HG03354 (cell line): ENCODE measurements at regions not wholly inside any gene's neighbourhood (a gene's known extent, or its start where the extent isn't known, plus 50 kb on each side); places are given as distances from the start of the nearest gene placed in this dataset.
A peak's percentile ranks its signal among the peaks of the same experiment; 100 is the strongest.
"Not testable (repeated sequence)": the region's sequence is repeated elsewhere in the genome, so short reads cannot be mapped to it uniquely, and the experiment has no call there.

Source experiments
- ATAC-seq: cut with Tn5 transposase; IDR thresholded peaks from one replicate; pipeline ENCODE4 v1.9.1; 2021; ENCODE audit warnings: mild to moderate bottlenecking; ENCODE audit not compliant: unreplicated experiment, poor library complexity, severe bottlenecking

- peak; percentile 55 for ATAC-seq
Observed at GRCh38 chr2:226489775-226490541, 309.7 kb downstream of the IRS1 start.

DNA sequence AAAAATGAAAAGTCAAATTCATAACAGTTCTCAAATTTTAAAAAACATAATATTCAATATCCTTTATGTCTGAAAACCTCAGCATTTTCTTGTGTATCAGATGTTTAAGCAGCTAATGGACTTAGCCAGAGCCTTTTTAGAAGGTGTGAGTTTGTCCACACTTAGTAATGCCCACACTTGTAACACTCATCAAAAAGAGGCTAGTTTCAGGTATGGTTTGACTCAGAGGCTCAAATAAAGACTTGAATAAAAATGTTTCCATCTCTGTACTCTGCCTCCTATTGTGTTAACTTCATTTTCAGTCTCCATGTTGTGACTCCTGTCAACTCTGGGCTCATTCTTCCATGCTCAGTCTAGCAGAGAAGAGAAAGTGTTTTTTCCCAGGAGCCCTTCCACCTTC is 311.6 kb downstream of the IRS1 start:
- ATAC-seq = no peak

DNA sequence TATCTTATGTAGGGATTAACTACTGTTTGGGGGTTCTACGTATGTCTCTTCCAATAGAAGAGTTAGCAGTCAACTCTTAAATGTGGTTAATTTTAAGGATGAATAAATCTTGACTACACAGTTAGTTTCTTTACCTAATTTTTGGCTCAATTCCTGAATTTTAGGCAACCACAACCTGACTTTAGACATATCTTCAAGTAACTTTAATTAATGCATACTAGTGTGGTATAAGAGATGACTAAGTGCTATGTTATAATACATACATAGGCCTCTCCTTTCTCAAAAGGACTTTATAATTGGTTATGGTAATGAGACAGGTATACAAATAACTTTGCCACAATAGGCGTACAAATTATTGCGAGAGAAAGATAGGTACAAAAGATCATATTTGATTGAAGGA is 312.0 kb downstream of the IRS1 start:
- ATAC-seq = no peak

DNA sequence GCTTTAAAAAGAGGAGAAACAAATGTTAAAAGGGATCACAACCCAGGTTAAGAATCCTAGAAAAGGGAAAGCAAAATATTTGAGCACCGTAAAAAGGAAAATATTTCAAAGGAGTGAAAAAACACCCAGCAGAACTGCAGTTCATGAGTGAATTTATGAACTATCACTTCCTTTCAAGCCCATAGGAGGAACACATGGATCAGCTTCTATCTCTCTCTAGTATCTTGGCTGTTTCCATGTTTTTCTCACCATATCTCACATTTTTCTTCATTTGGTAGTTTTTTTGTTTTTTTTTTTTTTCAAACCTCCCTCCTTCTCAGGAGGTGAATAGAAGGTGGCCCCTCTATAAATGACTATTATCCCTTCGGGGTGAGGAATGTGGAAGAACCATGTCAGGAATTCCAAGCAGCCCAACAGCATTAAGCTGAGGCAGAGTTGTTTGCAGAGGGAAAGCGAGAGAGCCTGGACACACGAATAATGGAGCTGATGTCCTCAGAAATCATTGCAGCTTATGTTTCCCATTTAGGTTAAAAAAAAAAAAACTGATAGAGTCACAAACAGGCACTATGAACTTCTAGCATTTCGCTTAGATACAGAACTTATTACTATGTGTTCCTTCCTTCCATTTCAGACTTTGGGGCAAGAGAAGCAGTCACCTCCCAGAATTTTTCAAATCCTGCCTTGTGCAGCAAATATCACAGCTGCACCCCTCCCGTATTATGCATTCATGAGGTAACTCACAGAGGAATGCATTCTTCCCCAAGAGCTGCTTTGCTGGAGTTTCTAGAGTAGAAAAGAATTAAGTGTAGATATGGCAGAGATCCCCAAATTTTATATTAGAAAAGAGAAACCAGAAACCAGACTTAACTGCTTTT is 315.6 kb downstream of the IRS1 start:
- no peak for ATAC-seq

GRCh38 chr2:226483143-226483542 is 316.5 kb downstream of the IRS1 start:
- ATAC-seq = no peak

DNA sequence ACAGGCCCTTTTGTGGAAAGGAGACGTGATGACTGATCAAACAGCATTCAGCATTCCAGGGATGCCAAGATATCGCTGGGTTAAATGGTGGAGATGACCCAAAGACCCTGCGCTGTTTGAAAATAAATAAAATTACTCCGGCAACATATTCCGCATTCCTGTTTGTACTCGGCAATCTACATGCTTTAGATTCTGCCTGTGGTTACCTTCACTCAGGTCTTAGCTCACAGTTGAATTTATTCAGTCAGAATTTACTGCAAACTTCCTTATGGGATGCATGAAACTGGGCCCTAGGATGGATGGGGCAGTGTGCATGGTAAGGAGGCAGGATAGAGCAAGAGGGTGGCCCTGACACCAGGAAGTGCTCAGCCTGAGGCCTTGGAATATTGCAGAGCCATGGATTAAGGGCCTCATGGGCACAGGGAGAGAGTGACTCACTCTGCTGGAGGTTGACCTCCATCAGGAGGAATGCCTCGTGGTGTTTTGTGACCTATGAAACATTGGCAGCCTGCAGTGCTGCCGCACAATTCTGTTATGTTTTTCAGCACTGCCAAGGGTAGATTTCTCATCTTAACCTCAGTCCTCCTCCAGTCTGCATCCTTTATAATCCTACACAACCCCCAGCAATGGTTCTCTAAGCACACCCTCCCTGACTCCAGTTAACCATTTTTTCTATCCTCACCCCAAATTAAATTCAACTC is 321.4 kb downstream of the IRS1 start:
- ATAC-seq = no peak

DNA sequence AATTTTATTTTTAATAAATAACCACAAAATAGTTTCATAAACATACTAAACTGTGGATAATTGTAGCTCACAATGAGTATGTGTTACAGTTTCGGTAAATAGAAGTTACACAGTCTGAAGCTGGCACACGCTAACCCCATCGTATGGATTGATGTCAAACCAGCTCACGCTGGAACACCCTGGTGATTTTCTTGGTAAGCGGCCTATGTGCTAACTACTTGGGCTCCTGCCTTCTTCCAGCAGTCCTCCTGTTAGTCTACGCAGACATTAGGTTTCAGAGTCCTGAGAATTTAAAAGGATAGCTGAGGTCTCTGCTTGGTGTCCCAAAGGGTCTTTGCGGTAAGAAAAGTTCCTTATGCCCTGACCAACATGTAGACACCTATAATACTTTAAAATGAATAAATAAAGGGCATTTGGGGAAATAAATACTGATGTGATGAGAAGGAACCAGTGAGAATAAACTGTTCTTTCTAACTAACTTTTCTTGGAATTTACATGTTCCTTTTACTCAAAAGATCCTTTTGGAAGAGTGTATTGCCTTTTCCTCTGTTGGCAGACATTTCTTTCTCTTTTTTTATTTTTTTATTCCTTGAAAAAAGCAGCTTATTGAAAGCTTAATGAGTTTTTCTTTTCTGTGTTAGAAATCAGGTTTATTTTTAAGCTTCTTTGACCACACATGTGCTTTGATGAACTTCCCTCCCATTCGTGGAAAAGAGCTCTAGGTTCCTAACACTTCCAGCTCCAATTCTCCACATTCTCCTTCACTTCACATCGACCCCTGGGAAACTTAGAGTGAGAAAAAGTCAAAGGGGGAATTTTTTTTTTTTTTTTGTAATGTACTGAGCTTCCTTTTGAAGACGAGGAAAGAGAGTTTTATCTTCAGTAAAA is 322.2 kb downstream of the IRS1 start:
- ATAC-seq = no peak

GRCh38 chr2:226475650-226476049 is 324.0 kb downstream of the IRS1 start:
- ATAC-seq = no peak

DNA sequence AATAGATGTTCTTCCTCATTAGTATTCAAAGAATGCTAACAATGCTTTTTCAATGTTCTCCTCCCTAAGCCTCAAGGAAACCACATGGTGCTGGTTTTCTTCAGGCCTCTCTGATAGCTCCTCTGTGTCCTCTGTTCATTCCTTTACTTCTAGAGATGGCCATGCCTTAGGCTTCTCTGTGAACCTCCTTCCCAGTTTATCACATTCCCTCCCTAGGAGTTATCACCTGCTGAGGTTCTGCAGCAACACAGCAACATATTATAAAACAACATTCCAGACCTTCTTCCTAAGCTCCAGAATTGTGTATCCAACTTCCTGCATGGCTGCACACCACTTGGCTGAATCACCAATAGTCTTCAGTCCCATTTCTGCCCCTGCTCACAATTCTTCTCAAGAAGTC is 325.5 kb downstream of the IRS1 start:
- ATAC-seq = no peak

DNA sequence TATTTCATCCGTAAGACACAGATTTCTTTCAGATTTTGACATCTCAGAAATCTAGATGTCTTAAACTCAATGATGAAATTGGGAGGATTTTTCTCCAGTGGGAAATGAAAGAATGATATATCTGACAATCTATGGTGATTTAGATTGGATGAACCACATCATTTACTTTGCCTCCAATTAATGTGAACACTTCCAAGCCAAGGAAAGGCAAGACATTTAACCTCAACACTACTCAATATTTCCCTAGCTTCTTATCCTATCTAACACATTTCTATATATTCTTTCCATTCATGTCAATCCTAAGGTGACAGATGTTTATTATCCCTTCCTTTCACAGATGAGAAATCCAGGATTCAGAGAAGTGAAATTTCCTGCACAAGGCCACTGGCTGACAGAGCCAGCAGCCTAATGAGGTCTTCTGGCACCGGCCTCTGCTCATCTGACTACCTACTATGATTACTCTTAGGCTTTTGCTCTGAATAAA is 327.6 kb downstream of the IRS1 start:
- ATAC-seq = no peak

DNA sequence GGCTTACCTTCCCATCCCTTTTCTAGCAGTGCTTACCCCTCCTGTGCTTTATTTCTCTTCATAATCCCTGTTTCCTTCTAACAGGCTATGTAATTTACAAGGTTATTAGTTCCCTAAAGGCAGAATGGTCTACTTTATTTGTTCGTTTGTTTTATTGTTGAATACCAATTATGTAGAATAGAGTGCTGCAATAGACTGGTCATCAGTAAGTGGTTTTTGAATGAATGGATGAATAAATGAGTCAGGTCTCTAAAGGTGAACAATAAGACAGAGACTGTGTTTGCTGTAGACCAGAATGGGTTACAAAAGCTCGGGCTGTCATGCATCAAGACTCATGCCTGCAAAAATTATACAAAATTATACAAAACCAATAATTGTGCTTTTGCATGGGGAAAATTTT is 332.0 kb downstream of the IRS1 start:
- no peak for ATAC-seq

- ATAC-seq = no peak
Observed at GRCh38 chr2:226467221-226467620, 332.4 kb downstream of the IRS1 start.

GRCh38 chr2:226466589-226466988 is 333.0 kb downstream of the IRS1 start:
- no peak for ATAC-seq

DNA sequence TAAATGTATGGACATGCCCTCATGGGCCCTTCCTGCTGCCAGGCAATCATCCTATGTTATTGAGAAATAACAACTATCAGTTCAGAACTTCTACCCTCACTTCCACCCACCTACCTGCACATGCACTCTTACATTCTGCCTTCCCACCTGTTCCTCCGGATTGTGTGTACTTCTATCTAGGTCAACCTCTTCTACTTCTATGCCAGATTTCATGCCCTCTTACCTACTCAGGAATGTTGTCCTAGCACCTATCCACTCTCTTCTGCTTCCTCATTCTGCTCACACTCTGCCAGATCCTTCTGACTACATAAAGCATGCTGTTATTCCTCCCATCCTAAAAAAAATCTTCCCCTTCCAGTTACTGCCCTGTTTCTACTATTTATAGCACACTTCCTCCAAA is 333.5 kb downstream of the IRS1 start:
- no peak for ATAC-seq

- no peak for ATAC-seq
Observed at GRCh38 chr2:226464380-226464779, 335.2 kb downstream of the IRS1 start.

GRCh38 chr2:226463154-226463553 is 336.5 kb downstream of the IRS1 start:
- ATAC-seq = no peak

DNA sequence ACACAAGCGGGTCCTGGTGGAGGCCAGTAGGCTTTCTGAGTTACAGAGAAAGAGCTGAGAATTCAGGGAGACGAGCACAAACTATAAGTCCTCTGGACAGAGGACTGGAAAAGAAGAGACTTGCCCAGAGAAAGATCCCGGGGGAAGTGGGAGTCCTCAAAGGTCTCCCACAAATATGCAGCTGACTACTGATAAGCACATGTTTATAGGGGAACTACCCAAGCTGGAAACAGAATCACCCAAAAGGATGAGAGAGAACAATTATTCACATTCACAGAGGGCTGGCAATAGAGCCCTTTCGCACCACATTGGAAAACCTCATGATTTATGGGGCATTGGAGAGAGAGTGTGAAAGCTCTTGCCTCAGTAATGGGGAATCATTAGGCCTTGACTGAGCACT is 337.6 kb downstream of the IRS1 start:
- ATAC-seq = no peak

- not testable (repeated sequence) for ATAC-seq
Observed at GRCh38 chr2:226456144-226456543, 343.5 kb downstream of the IRS1 start.

GRCh38 chr2:226452768-226453167 is 346.9 kb downstream of the IRS1 start:
- ATAC-seq = no peak
